ENCODE measurements at regions not wholly inside any gene's neighbourhood (a gene's known extent, or its start where the extent isn't known, plus 50 kb on each side); places are given as distances from the start of the nearest gene placed in this dataset.
A peak's percentile ranks its signal among the peaks of the same experiment; 100 is the strongest.

DNA sequence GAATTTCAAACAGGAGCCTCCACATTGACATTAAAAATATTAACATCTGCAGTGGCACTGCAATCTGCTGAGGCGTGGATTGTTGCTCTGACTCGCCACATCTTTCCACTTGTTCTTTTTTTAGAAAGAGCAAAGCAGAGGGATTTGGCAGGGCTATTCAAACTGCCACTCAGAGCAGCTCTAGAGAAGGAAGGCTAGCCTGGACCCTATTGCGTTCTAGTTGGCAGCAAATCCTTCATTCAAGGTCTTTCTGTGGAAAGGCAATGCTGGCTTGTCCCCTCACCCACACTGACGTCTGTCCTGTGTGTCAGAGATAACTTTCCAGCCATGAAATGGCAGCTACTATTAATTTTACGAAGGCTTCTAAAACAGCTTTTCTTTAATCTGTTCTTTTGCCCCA, 483.2 kb upstream of the SGO1 start:
- Histone ChIP-seq H3K36me3 (no peaks in the 10 kb centered on the region), H3K27ac (peak overlapping the region in 1 of 2 donors; percentile 2), H3K27me3 (no peaks in the 10 kb centered on the region), H3K4me3 (no peak overlapping the region), H3K4me1 (ENCODE audit: insufficient read depth) (peaks cover 5% of the 10 kb centered on the region), H3K9me3 (no peaks in the 10 kb centered on the region)
- intact Hi-C loops (cut with DNase I) = no loop called here
- peak in 3 of 5 donors; percentile 8 to 67 (median 19) for DNase-seq
- TF ChIP-seq, protein P1, sequence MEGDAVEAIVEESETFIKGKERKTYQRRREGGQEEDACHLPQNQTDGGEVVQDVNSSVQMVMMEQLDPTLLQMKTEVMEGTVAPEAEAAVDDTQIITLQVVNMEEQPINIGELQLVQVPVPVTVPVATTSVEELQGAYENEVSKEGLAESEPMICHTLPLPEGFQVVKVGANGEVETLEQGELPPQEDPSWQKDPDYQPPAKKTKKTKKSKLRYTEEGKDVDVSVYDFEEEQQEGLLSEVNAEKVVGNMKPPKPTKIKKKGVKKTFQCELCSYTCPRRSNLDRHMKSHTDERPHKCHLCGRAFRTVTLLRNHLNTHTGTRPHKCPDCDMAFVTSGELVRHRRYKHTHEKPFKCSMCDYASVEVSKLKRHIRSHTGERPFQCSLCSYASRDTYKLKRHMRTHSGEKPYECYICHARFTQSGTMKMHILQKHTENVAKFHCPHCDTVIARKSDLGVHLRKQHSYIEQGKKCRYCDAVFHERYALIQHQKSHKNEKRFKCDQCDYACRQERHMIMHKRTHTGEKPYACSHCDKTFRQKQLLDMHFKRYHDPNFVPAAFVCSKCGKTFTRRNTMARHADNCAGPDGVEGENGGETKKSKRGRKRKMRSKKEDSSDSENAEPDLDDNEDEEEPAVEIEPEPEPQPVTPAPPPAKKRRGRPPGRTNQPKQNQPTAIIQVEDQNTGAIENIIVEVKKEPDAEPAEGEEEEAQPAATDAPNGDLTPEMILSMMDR (IDR thresholded peaks at IDR 0.05) = no peak
- TF ChIP-seq POLR2A (IDR thresholded peaks at IDR 0.05) (no peak), EP300 (IDR thresholded peaks at IDR 0.05) (no peak)
- WGBS, 3 donors = 11 to 14% (median 11%) methylated on average over 5 of the region's 5 CpGs

DNA sequence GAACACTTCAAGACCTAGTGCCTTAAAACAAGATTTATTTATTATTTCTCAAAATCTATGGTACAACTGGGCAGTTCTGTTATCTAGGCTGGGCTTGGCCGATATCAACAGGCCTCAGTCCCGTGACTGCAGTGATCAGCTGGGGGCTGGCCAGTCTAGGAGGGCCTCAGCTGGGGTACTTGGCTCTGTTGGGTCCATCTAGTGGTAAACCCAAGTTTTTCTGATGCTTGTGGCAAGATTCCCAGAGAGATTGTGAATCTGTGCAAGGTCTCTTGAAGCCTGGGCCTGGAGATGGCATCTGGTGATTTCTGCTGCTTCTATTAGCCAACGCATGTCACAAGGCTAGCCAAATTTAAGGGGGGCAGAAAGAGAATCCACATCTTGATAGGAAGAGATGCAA, 482.4 kb upstream of the SGO1 start:
- intact Hi-C loops (cut with DNase I) = no loop called here
- DNase-seq = no peak
- Histone ChIP-seq H3K27me3 (no peaks in the 10 kb centered on the region), H3K36me3 (no peaks in the 10 kb centered on the region), H3K4me3 (no peak overlapping the region), H3K27ac (peak overlapping the region in 1 of 2 donors; percentile 2), H3K4me1 (ENCODE audit: insufficient read depth) (peaks cover 5% of the 10 kb centered on the region), H3K9me3 (no peaks in the 10 kb centered on the region)
- 80 to 91% (median 90%) methylated on average over 3 of the region's 3 CpGs for WGBS, 3 donors
- no peak for TF ChIP-seq EP300 (IDR thresholded peaks at IDR 0.05)
- TF ChIP-seq, protein P1 (IDR thresholded peaks at IDR 0.05) = no peak
- TF ChIP-seq POLR2A (IDR thresholded peaks at IDR 0.05) = no peak

DNA sequence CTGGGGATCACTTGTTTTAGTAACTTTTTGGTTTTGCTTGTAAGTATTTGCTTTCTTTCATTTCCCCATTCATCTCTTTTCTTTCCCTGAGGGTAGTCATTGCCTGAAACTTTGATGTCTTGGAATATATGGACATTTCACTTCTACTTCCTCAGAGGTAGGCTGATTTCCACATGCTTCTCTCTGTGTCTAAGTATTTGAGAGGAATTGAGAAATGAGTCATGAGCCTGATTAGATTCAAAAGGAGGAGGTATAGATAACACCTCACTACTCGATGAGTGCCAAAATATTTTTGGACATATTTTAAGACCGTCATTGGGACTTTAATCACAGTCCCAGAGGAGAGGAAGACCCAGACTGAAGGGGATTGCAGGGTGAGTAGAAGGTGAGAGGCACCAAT, 480.1 kb upstream of the SGO1 start:
- peaks cover 5% of the 10 kb centered on the region for H3K4me1 ChIP-seq (ENCODE audit: insufficient read depth)
- TF ChIP-seq EP300 (IDR thresholded peaks at IDR 0.05) (no peak), POLR2A (IDR thresholded peaks at IDR 0.05) (no peak)
- TF ChIP-seq, protein P1 (IDR thresholded peaks at IDR 0.05) = no peak
- intact Hi-C loops (cut with DNase I) = no loop called here
- no peak overlapping the region for H3K4me3 ChIP-seq
- no peaks in the 10 kb centered on the region for H3K27me3 ChIP-seq
- 32 to 46% (median 41%) methylated on average over 2 of the region's 2 CpGs for WGBS, 3 donors
- no peaks in the 10 kb centered on the region for H3K36me3 ChIP-seq
- H3K9me3 ChIP-seq = no peaks in the 10 kb centered on the region
- H3K27ac ChIP-seq = no peak overlapping the region
- DNase-seq = no peak

DNA sequence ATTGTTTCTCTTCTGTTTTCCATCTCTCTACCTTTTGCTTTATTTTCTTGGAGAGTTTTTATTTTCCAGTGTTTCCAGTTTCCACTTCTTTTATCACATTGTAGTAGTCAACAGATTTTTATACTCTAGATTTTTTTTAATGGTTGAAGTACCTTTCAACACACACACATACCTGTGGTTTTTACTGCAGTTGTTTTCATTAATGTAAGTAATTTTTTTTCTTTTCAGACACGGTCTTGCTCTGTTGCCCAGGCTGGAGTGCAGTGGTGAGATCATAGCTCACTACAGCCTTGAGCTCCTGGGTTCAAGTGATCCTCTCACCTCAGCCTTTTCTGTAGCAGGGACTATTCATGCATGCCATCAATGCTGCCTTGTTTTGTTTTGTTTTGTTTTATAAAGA, 472.5 kb upstream of the SGO1 start:
- Histone ChIP-seq H3K4me1 (ENCODE audit: insufficient read depth) (no peaks in the 10 kb centered on the region), H3K4me3 (no peak overlapping the region), H3K9me3 (no peaks in the 10 kb centered on the region), H3K27me3 (no peaks in the 10 kb centered on the region), H3K27ac (no peak overlapping the region), H3K36me3 (no peaks in the 10 kb centered on the region)
- 53 to 77% (median 72%) methylated on average over 1 of the region's 1 CpG for WGBS, 3 donors
- TF ChIP-seq EP300 (IDR thresholded peaks at IDR 0.05) (no peak), POLR2A (IDR thresholded peaks at IDR 0.05) (no peak)
- TF ChIP-seq, protein P1 (IDR thresholded peaks at IDR 0.05) = no peak
- DNase-seq = no peak
- intact Hi-C loops (cut with DNase I) = no loop called here

DNA sequence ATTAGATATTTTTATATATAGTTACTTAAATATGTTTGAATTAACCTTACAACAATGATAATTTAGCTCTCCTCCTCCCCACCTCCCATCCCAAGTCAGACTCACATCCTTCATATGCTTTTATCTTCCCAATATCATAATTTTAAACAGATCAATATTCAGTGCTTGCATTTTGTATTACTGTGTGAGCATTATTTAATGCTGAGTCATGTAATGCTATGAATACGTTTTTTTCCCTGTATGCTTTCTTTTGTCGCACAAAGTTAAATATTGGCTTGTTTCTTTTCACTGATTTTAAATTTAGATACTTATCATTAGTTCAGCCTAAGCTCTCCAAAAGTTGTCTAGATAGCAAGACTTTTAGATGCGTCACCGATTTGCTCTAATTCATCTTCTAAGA, 471.6 kb upstream of the SGO1 start:
- WGBS, 3 donors = 90 to 93% (median 91%) methylated on average over 4 of the region's 4 CpGs
- H3K4me1 ChIP-seq (ENCODE audit: insufficient read depth) = no peaks in the 10 kb centered on the region
- no peaks in the 10 kb centered on the region for H3K9me3 ChIP-seq
- no peak overlapping the region for H3K27ac ChIP-seq
- no peak for DNase-seq
- intact Hi-C loops (cut with DNase I) = no loop called here
- no peak overlapping the region for H3K4me3 ChIP-seq
- no peaks in the 10 kb centered on the region for H3K27me3 ChIP-seq
- no peaks in the 10 kb centered on the region for H3K36me3 ChIP-seq
- TF ChIP-seq, protein P1 (IDR thresholded peaks at IDR 0.05) = no peak
- TF ChIP-seq EP300 (IDR thresholded peaks at IDR 0.05) = no peak
- no peak for TF ChIP-seq POLR2A (IDR thresholded peaks at IDR 0.05)
